Loucy (cell line): ENCODE measurements at regions not wholly inside any gene's neighbourhood (a gene's known extent, or its start where the extent isn't known, plus 50 kb on each side); places are given as distances from the start of the nearest gene placed in this dataset.

Experiments used
- H2AFZ ChIP-seq: fragments of 200-600 bp; sonication (generic); 2 replicates; pipeline ENCODE4 v1.6.0; 2016; ENCODE audit warnings: antibody characterized with exemption, mild to moderate bottlenecking, low read length, moderate library complexity
- H3F3A ChIP-seq: fragments of 200-600 bp; 2 replicates; pipeline ENCODE4 v1.6.0; 2016; ENCODE audit warnings: antibody characterized with exemption, low read depth, mild to moderate bottlenecking
- H3K27me3 ChIP-seq: fragments of 200-600 bp; sonication (generic); 2 replicates; pipeline ENCODE4 v1.6.1; 2014; ENCODE audit warnings: low read length, mild to moderate bottlenecking; ENCODE audit not compliant: insufficient read depth, poor library complexity, severe bottlenecking
- H3K36me3 ChIP-seq: fragments of 200-600 bp; sonication (generic); 2 replicates; pipeline ENCODE4 v1.6.1; 2016; ENCODE audit warnings: low read length; ENCODE audit not compliant: insufficient read depth
- H3K4me1 ChIP-seq: fragments of 200-600 bp; sonication (generic); 2 replicates; pipeline ENCODE4 v1.5.1; 2014; ENCODE audit warnings: low read length, mild to moderate bottlenecking; ENCODE audit not compliant: insufficient read depth, poor library complexity, severe bottlenecking
- H3K4me2 ChIP-seq: fragments of 200-600 bp; sonication (generic); 2 replicates; pipeline ENCODE4 v1.6.0; 2014; ENCODE audit warnings: antibody characterized with exemption, low read length, low read depth, mild to moderate bottlenecking; ENCODE audit not compliant: poor library complexity, severe bottlenecking
- H3K4me3 ChIP-seq: fragments of 200-600 bp; sonication (generic); 2 replicates; pipeline ENCODE4 v1.5.1; 2014; ENCODE audit warnings: low read length, mild to moderate bottlenecking, mixed read lengths; ENCODE audit not compliant: poor library complexity, severe bottlenecking
- H3K79me2 ChIP-seq: fragments of 200-600 bp; sonication (generic); 2 replicates; pipeline ENCODE4 v1.6.1; 2014; ENCODE audit warnings: low read length; ENCODE audit not compliant: insufficient read depth
- H3K9ac ChIP-seq: fragments of 200-600 bp; sonication (generic); 2 replicates; pipeline ENCODE4 v1.6.0; 2014; ENCODE audit warnings: mild to moderate bottlenecking, low read depth, low read length, moderate library complexity; ENCODE audit not compliant: poor library complexity, severe bottlenecking
- H3K9me2 ChIP-seq: fragments of 200-600 bp; sonication (generic); replicated peaks from 2 replicates; pipeline ENCODE4 v1.6.1; 2016; ENCODE audit warnings: low read depth, low read length, mixed read lengths
- H3K9me3 ChIP-seq: fragments of 200-600 bp; sonication (generic); 2 replicates; pipeline ENCODE4 v1.6.1; 2014; ENCODE audit warnings: mild to moderate bottlenecking, antibody characterized with exemption, low read length, low read depth; ENCODE audit not compliant: insufficient read depth
- H4K20me1 ChIP-seq: fragments of 200-600 bp; sonication (generic); 2 replicates; pipeline ENCODE4 v1.6.0; 2014; ENCODE audit warnings: antibody characterized with exemption, low read length, mild to moderate bottlenecking; ENCODE audit not compliant: insufficient read depth, poor library complexity, severe bottlenecking
- EZH2phosphoT487 ChIP-seq: fragments of 200-600 bp; IDR thresholded peaks from 2 replicates; pipeline ENCODE4 v1.6.1; 2018; ENCODE audit warnings: antibody characterized with exemption, mild to moderate bottlenecking, moderate library complexity, borderline replicate concordance
- TF ChIP-seq, protein P1 (sequence below): fragments of 200-600 bp; sonication (generic); conservative IDR thresholded peaks from 2 replicates; pipeline ENCODE4 v1.5.1; 2014; ENCODE audit warnings: mild to moderate bottlenecking, antibody characterized with exemption, low read length

DNA sequence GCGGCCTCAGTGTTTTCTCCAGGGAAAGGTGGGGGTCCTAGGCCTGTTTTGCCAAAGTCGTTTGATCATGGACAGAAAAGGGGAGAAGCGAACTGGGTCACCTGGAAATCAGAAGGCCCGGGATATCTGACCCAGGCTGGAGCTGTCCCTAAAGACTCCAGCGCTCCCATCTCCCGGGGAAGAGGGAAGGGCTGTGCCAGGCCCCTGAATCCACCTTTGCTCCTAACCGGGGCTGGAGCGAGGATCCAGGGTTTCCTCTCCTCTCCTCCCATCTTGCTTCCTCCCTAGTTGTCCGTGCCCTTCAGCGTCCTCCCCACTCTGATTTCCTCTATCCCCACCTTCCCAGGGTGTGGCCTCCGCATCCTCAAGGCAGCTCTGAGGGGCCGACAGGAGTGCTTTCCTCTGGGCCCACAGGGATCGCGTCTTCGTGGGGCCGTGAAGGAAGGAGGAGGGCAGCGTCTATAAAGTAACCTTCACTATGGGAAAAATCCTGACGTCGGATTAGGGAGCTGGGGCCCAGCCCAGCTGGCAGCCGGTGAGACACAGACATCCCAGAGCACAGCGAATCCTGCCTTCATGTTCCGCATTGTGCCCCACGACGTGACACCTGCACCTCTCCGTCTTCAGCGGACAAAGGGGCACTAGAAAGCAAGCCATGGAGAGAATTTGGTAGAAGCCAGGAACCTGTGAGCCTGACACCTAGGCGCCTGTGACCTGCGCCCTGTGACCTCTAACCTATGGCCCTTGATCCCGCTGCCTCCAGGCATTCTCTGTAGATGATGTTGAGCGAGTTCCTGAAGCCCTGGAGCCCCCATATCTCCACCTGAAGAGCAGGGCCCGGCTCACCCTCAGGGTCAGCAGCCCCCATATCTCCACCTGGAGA is 212.7 kb upstream of the SALL3 start:
- H2AFZ ChIP-seq: no peak overlapping the region
- TF ChIP-seq, protein P1, sequence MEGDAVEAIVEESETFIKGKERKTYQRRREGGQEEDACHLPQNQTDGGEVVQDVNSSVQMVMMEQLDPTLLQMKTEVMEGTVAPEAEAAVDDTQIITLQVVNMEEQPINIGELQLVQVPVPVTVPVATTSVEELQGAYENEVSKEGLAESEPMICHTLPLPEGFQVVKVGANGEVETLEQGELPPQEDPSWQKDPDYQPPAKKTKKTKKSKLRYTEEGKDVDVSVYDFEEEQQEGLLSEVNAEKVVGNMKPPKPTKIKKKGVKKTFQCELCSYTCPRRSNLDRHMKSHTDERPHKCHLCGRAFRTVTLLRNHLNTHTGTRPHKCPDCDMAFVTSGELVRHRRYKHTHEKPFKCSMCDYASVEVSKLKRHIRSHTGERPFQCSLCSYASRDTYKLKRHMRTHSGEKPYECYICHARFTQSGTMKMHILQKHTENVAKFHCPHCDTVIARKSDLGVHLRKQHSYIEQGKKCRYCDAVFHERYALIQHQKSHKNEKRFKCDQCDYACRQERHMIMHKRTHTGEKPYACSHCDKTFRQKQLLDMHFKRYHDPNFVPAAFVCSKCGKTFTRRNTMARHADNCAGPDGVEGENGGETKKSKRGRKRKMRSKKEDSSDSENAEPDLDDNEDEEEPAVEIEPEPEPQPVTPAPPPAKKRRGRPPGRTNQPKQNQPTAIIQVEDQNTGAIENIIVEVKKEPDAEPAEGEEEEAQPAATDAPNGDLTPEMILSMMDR: no peak
- TF ChIP-seq EZH2phosphoT487: no peak
- no peaks in the 10 kb centered on the region for H3F3A ChIP-seq
- H3K9me3 ChIP-seq: peaks cover 10% of the 10 kb centered on the region; the same call in 1 of the 2 replicates
- H3K4me3 ChIP-seq: no peak overlapping the region
- H4K20me1 ChIP-seq: no peaks in the 10 kb centered on the region
- H3K9ac ChIP-seq: no peak overlapping the region
- no peaks in the 10 kb centered on the region for H3K79me2 ChIP-seq
- H3K36me3 ChIP-seq: no peaks in the 10 kb centered on the region
- H3K4me1 ChIP-seq: no peaks in the 10 kb centered on the region
- H3K9me2 ChIP-seq: no peaks in the 10 kb centered on the region
- no peaks in the 10 kb centered on the region for H3K27me3 ChIP-seq
- no peak overlapping the region for H3K4me2 ChIP-seq

DNA sequence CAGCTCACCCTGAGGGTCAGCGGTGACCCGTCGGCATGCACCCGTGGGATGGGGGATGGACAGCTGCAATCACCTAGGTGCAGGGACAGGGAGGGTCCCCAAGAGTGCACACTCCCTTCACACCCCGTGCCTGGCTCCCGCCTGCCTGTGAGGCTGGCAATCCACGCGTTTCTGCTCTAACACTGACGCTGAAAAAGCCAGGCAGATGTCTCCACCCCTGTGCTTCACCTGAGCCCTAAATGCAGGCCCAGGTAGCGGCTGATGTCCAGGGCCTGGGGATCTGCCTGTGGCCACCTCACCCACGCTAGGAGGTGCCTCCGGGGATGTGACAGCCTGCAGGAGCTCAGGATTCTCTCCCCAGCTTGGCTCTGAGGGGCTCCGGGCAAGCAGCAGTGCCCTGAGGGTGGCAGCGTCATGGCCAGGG is 212.0 kb upstream of the SALL3 start:
- H3K4me3 ChIP-seq: no peak overlapping the region
- no peaks in the 10 kb centered on the region for H3K36me3 ChIP-seq
- peaks cover 10% of the 10 kb centered on the region; the same call in 1 of the 2 replicates for H3K9me3 ChIP-seq
- H3F3A ChIP-seq: no peaks in the 10 kb centered on the region
- no peaks in the 10 kb centered on the region for H3K27me3 ChIP-seq
- H3K9ac ChIP-seq: no peak overlapping the region
- no peaks in the 10 kb centered on the region for H3K9me2 ChIP-seq
- H3K4me1 ChIP-seq: no peaks in the 10 kb centered on the region
- no peaks in the 10 kb centered on the region for H3K79me2 ChIP-seq
- TF ChIP-seq, protein P1: no peak
- no peak for TF ChIP-seq EZH2phosphoT487
- no peak overlapping the region for H2AFZ ChIP-seq
- H4K20me1 ChIP-seq: no peaks in the 10 kb centered on the region
- H3K4me2 ChIP-seq: no peak overlapping the region

DNA sequence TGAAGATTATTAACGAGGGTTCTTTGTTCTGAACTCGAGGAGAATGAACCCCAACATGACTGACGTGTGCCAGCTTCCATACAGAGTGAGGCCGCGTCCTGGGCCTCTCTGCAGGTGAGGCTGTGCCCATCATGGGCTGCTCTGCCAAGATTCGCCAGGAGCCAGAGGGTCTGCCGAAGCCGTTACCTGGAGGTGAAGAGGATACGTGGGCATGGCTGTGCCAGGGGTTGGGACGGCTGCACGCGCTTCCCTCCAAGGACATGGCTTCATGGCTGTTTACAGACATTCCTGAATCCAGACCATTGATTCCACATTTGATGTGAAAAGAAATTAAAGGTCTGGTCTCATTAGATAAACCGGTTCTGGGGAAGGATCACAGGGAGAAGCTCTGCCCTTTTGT is 211.4 kb upstream of the SALL3 start:
- no peaks in the 10 kb centered on the region for H3K27me3 ChIP-seq
- no peaks in the 10 kb centered on the region for H3K36me3 ChIP-seq
- no peak for TF ChIP-seq EZH2phosphoT487
- TF ChIP-seq, protein P1: no peak
- H2AFZ ChIP-seq: no peak overlapping the region
- H3K4me1 ChIP-seq: no peaks in the 10 kb centered on the region
- no peak overlapping the region for H3K9ac ChIP-seq
- no peak overlapping the region for H3K4me2 ChIP-seq
- H3K4me3 ChIP-seq: no peak overlapping the region
- H3K79me2 ChIP-seq: no peaks in the 10 kb centered on the region
- H3F3A ChIP-seq: no peaks in the 10 kb centered on the region
- no peaks in the 10 kb centered on the region for H4K20me1 ChIP-seq
- peaks cover 13% of the 10 kb centered on the region; the same call in 1 of the 2 replicates for H3K9me3 ChIP-seq
- H3K9me2 ChIP-seq: no peaks in the 10 kb centered on the region
